Muscle of arm (tissue), 1 donor: ENCODE measurements at regions not wholly inside any gene's neighbourhood (a gene's known extent, or its start where the extent isn't known, plus 50 kb on each side); places are given as distances from the start of the nearest gene placed in this dataset.
A peak's percentile ranks its signal among the peaks of the same experiment; 100 is the strongest.

Experiments used
- DNase-seq: peaks from one replicate; pipeline ENCODE4 v3.0.0-alpha.2; 2013

- DNase-seq = no peak
These were observed 586.4 kb upstream of the REG3G start for GRCh38 chr2:78439122-78439521.

- no peak for DNase-seq
These were observed 569.9 kb upstream of the REG3G start for GRCh38 chr2:78455586-78455985.

DNA sequence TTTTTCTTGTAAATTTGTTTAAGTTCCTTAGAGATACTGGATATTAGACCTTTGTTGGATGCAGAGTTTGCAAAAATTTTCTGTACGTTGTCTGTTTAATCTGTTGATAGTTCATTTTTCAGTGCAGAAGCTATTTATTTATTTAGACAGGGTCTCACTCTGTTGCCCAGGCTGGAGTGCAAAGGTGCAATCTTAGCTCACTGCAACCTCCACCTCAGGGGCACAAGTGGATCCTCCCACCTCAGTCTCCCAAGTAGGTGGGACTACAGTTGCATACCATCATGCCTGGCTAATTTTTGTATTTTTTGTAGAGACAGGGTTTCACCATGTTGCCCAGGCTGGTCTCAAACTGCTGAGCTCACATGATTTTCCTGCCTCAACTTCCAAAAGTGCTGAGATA is 568.2 kb upstream of the REG3G start:
- DNase-seq = no peak

DNA sequence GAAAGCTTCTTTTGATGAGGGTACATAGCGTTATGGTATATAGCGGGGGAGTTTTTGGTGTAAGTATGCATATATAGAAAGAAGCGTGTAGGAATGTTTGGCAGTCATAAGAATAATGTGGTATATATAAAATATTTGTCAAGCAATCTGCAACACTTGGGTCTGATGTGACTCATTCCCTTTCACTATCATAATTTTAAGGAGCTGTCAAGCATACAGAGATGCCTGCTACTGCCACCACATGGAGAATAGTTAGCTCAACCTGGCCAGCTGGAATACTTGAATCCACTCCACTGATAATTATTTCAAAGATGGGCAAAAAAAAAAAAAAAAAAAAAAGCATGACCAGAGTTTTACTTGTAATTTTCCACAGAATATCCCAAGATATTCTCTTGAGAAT is 559.8 kb upstream of the REG3G start:
- no peak for DNase-seq

- no peak for DNase-seq
These were observed 548.8 kb upstream of the REG3G start for GRCh38 chr2:78476619-78477229.

- no peak for DNase-seq
These were observed 538.9 kb upstream of the REG3G start for GRCh38 chr2:78486565-78486964.

DNA sequence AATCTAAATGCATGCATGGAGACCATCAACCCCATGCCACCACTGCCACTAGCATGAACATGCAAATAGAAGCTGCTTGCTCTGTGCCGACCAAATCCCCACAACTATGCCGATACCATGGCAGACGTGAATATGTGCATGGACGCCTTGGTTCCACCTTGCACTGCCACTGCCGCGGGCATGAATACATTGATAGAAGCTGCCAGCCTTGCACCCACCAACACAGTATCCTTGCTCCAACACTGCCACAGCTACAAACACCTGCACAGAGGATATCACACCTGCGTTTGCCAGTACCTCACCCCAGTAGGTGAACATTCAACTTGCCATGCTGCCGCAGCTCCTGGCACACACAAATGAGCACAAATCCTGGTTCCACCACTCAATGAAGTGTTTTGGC is 527.4 kb upstream of the REG3G start:
- DNase-seq = no peak

- no peak for DNase-seq
These were observed 519.2 kb upstream of the REG3G start for GRCh38 chr2:78506301-78506700.

DNA sequence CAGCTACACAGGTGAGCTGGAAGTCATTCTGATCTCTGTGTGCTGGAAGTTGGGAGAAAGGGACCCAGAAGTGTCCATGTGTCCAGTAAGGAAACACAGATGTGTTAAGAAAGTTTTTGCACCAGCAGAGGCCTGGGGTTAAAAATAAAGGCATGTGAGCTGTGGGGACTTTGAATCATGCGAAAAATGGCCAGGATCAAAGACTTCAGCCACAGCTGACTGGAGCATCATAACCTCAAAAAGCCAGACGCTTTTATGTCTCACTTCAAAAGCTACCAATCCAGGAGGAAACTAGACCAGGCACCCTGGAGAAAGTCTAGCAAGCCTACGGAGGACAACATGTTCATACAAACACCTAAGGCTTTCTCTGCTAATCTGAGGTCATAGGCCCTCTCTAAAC is 503.6 kb upstream of the REG3G start:
- no peak for DNase-seq

DNA sequence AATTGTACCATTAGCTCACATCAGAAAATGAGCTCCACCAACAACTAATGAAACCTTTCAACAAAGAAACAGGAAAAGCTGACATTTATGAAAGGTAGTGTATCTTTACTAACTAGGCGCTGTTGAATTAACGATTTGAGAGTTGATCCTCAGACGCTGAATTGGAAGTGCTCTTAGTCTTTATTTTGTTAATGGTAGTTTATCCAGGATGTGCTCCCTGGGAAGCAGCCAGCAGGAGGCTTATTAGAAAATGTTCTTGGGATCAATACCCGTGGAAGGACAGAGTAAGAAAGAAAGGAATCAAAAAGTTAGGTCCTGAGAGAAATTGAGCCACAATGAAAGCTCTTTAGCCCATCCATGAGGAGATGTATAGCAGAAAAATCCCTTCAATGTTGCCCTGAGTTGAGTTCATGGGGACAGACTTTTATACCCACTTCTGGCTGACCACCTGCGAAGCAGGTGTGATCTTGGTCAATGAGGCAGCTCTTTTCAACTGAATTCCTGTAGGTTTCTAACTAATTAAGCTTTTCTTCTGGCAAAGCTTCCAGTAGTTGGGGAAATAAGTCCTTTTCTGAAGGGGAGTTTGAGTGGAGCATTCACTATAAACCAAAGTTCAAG is 492.6 kb upstream of the REG3G start:
- no peak for DNase-seq

GRCh38 chr2:78535395-78535794 is 490.1 kb upstream of the REG3G start:
- DNase-seq = no peak

- no peak for DNase-seq
These were observed 487.2 kb upstream of the REG3G start for GRCh38 chr2:78538322-78538721.

- DNase-seq = no peak
These were observed 485.2 kb upstream of the REG3G start for GRCh38 chr2:78540255-78540654.

- no peak for DNase-seq
These were observed 484.4 kb upstream of the REG3G start for GRCh38 chr2:78541088-78541450.

GRCh38 chr2:78541451-78542267 is 483.8 kb upstream of the REG3G start:
- DNase-seq = no peak

- no peak for DNase-seq
These were observed 478.7 kb upstream of the REG3G start for GRCh38 chr2:78546843-78547242.

GRCh38 chr2:78549766-78550165 is 475.7 kb upstream of the REG3G start:
- DNase-seq = peak; percentile 15

GRCh38 chr2:78553866-78554647 is 471.4 kb upstream of the REG3G start:
- no peak for DNase-seq

DNA sequence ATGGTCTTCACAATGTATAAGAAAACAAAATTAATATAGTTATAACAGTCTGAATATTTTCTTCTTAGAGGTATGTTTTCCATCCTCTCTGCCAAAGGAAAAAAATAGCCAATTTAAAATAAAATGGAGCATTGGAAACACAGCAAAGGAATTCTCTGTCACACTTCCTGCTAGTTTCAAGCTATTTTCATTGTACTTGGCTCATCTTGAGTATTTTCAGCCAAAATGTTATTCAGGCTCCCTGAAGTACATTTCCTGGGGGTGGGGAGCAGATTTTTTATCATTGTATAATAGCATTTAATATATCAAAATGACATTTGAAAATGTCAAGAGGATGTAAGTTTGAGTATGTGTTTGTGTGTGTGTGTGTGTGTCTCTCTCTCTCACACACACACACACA is 463.6 kb upstream of the REG3G start:
- DNase-seq = peak; percentile 84

DNA sequence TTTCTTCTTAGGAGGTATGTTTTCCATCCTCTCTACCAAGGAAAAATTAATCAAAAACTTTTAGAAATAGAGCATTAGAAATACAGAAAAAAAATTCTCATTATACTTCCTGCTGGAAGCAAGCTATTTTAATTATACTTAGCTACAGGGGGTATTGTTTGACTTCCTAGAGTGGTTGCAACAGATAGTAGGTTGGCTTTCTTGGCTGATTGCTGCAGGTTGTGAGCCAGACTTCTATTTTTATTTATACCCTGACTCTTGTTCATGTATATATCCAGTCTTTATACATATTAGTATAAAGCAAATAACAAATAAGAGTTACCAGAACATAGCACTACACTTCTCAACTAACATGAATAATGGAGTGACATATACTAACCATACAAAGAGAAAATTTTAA is 460.8 kb upstream of the REG3G start:
- DNase-seq = no peak

DNA sequence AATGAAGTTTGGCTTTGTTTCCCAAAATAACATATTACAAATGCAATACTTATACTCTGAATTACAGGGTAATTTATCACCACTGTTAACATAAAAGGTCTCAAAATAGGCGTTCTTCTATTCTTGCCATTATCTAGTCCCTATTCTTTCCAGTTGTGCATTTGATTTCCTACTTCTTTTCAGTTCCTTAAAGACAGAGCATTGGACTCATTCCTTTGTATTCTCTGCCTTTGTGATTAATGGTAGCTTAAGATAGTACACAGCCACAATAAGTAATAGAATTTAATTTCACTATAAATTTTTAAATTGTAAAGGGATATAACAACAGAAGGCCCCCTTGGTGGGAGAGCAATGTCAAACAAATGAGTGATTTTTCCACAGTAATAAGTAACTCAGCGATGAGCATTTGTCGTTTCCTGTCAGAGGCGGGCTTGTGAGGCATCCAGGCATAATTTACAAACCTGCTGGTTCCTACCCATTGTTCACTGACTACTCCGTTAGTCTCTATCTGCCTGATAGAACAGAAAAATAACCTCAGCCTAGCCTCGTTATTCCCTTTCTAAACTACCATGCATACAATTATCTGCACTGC is 456.6 kb upstream of the REG3G start:
- no peak for DNase-seq

DNA sequence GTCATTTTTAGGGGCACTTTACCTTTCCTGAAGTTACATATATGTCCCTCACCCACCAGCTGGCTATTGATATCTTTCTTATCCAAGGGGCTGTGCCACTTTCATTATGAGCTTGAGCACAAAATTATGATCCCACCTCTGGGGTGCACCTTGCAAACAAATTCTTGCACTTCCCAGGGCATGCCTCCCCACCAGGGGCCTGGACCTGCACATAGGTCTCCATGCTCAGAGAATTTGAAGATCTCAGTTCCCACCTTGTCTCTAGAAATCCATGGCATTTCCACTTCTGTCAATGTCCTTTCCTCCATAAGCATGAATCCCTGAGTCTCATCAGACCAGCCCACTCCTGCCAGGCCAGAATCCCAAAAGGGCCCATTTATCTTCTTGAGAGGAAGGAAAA is 449.1 kb upstream of the REG3G start:
- DNase-seq = no peak
